Limb (tissue), 2 donors: ENCODE measurements at regions not wholly inside any gene's neighbourhood (a gene's known extent, or its start where the extent isn't known, plus 50 kb on each side); places are given as distances from the start of the nearest gene placed in this dataset.

Experiments used
- DNase-seq, 2 donors: peaks; one replicate each; pipeline ENCODE4 v3.0.0-alpha.2; 2016; ENCODE audit errors: extremely low spot score in 2 of 2

GRCh38 chr7:118572604-118573003 lies 348.1 kb downstream of the ANKRD7 start:
- DNase-seq, result no peak

GRCh38 chr7:118573085-118573484 lies 348.6 kb downstream of the ANKRD7 start:
- no peak for DNase-seq

GRCh38 chr7:118575393-118575948 lies 351.0 kb downstream of the ANKRD7 start:
- DNase-seq, result no peak

GRCh38 chr7:118580743-118581382 lies 356.4 kb downstream of the ANKRD7 start:
- no peak for DNase-seq

- no peak for DNase-seq
Observed at GRCh38 chr7:118583641-118584040, 359.1 kb downstream of the ANKRD7 start.

GRCh38 chr7:118586248-118586647 lies 361.7 kb downstream of the ANKRD7 start:
- DNase-seq, result no peak

- DNase-seq, result no peak
Observed at GRCh38 chr7:118590107-118590506, 365.6 kb downstream of the ANKRD7 start.

GRCh38 chr7:118602090-118602489 lies 377.6 kb downstream of the ANKRD7 start:
- DNase-seq, result no peak

- DNase-seq, result no peak
Observed at GRCh38 chr7:118606602-118607001, 382.1 kb downstream of the ANKRD7 start.

- DNase-seq, result no peak
Observed at GRCh38 chr7:118609207-118609606, 384.7 kb downstream of the ANKRD7 start.

GRCh38 chr7:118615681-118616080 lies 391.2 kb downstream of the ANKRD7 start:
- DNase-seq, result no peak

- no peak for DNase-seq
Observed at GRCh38 chr7:118621810-118622360, 397.4 kb downstream of the ANKRD7 start.

GRCh38 chr7:118626739-118627138 lies 402.2 kb downstream of the ANKRD7 start:
- DNase-seq, result no peak

- no peak for DNase-seq
Observed at GRCh38 chr7:118627467-118627866, 403.0 kb downstream of the ANKRD7 start.

- no peak for DNase-seq
Observed at GRCh38 chr7:118629898-118630438, 405.5 kb downstream of the ANKRD7 start.

GRCh38 chr7:118642396-118642795 lies 417.9 kb downstream of the ANKRD7 start:
- DNase-seq, result peak in 1 of 2 donors; percentile 1

- no peak for DNase-seq
Observed at GRCh38 chr7:118644346-118644745, 419.8 kb downstream of the ANKRD7 start.

- no peak for DNase-seq
Observed at GRCh38 chr7:118648002-118648401, 423.5 kb downstream of the ANKRD7 start.

GRCh38 chr7:118657391-118658005 lies 433.0 kb downstream of the ANKRD7 start:
- DNase-seq, result no peak

- DNase-seq, result no peak
Observed at GRCh38 chr7:118662266-118662665, 437.8 kb downstream of the ANKRD7 start.

- DNase-seq, result no peak
Observed at GRCh38 chr7:118664498-118664897, 440.0 kb downstream of the ANKRD7 start.

GRCh38 chr7:118671149-118671548 lies 446.6 kb downstream of the ANKRD7 start:
- no peak for DNase-seq
